Caki2 (cell line): ENCODE measurements at regions not wholly inside any gene's neighbourhood (a gene's known extent, or its start where the extent isn't known, plus 50 kb on each side); places are given as distances from the start of the nearest gene placed in this dataset.

ENCODE experiments used
- DNase-seq: peaks from one replicate; pipeline ENCODE4 v3.0.0-alpha.2; 2015; ENCODE audit warnings: low read depth
- in situ Hi-C: cut with HindIII; loops from 2 replicates; pipeline ENCODE4 v1.10.0; 2016; ENCODE audit warnings: low sequenced_read_pairs, low pct_unique_long_range_greater_than_20kb, mixed read lengths

- in situ Hi-C loops, result no loop called here
- DNase-seq, result no peak
Measured at GRCh38 chr6:25010176-25010575, 74.4 kb upstream of the RIPOR2 start.

DNA sequence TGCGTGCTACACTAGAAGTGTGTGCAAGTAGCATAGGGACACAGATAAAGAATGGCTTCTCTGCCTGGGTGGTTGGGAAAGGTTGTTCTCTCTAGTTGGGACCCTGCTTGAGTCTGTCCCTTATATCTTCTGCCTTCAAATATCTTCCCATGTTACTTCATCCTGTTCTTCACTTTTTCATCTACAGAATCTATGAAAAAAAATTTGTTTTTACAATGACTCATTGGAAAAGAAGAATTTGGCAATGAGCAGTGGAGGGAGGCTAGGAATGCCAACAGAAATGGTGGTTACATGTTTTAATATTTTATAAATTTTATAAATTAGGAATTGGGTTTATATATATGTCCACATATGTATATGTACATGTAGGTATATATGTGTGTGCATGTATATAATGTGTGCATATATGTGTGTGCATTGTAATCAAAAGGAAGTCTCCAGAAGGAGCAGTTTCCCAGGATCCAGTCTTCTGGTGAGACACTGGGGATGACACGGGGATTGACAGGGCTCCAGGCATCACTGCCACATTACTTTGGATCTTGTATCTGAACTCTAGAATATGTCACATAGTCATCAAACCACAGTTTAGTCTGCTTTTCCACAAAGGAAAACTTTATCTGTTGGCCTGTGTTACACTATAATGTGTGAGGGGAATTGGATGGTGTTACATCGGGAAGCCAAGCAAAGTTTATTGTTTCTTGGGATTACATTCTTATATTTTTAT is 75.3 kb upstream of the RIPOR2 start:
- no peak for DNase-seq
- in situ Hi-C loops, result no loop called here

- in situ Hi-C loops, result no loop called here
- no peak for DNase-seq
Measured at GRCh38 chr6:25012657-25013056, 76.9 kb upstream of the RIPOR2 start.

GRCh38 chr6:25013246-25013645 is 77.5 kb upstream of the RIPOR2 start:
- no peak for DNase-seq
- in situ Hi-C loops, result no loop called here

DNA sequence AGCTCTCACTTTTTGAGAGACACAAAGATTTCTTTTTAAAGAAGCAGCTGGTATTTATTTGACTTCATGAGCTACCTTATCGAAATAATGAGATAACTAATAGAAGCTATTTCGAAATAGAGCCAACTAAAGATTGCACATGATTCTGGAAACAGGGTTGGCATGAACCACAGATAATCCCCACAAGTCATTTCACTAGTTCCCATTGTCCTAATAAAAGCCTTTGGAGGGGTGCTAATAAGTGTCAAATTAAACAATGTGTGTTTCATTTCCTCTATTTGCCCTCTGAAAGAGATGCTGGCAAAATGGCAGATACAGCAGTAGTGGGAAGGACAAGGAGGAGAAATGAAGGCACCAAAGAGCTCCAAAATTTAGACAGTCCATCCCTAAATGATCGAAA is 78.6 kb upstream of the RIPOR2 start:
- in situ Hi-C loops, result no loop called here
- DNase-seq, result no peak

- DNase-seq, result peak; percentile 63
- in situ Hi-C loops, result no loop called here
Measured at GRCh38 chr6:25014791-25015560, 79.2 kb upstream of the RIPOR2 start.

DNA sequence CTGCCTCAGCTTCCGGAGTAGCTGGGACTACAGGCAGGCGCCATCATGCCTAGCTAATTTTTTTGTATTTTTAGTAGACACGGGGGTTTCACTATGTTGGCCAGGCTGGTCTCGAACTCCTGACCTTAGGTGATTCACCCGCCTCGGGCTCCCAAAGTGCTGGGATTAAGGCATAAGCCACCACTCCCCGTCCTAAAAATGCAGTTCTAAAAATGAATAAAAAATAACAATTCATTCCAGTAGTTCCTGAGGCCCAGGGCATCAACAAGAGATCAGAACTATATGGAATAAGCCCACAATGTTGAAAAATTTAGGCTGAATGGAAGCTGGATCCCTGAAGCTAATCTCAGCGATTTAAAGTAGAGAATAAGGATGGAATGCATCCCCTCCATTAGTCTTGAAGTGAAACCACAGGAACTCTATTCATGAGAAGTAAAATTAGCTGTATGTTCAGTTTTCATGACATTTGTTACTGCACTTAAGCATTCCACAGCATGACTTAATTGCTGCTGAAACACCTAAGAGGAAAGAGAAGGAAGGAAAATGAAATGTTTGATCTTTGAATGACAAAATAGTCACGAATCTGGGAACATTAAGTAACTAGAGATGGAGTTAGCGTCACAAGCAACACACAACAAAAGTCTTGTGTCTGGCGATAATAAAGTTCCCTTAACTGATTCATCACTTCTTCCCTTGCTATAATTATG is 80.4 kb upstream of the RIPOR2 start:
- in situ Hi-C loops, result no loop called here

GRCh38 chr6:25017486-25017885 is 81.7 kb upstream of the RIPOR2 start:
- DNase-seq, result no peak
- in situ Hi-C loops, result no loop called here

More for the DNA sequence above, 80.4 kb upstream of the RIPOR2 start:
- no peak for DNase-seq

DNA sequence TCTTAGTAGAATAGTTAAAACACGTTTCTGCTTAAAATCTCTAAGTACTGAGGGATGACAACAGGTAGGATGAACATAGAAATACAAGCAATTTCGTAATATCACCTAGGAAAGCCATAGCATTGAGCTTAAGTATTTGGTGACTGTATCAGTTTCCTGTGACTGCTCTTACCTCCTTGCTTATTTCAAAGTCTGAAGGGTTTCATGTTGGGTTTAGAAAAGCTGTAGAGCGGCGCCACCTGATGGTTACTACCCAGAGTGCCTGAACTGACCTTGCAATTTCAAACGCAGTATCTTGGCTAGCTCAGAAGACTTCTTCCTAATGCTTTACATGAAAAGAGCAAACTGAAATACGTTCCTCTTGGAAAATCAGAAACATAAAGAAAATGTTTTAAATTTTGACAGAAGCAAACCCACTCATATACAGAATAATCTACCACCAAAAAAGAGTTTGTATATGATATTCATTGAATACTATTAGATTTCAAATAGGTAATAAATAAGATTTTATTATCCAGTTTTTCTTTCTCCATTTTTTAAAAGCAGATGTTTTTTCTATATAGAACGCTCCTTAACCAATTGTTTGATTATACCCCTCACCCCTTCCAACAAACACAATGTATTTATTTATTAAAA is 82.3 kb upstream of the RIPOR2 start:
- no peak for DNase-seq
- in situ Hi-C loops, result no loop called here

DNA sequence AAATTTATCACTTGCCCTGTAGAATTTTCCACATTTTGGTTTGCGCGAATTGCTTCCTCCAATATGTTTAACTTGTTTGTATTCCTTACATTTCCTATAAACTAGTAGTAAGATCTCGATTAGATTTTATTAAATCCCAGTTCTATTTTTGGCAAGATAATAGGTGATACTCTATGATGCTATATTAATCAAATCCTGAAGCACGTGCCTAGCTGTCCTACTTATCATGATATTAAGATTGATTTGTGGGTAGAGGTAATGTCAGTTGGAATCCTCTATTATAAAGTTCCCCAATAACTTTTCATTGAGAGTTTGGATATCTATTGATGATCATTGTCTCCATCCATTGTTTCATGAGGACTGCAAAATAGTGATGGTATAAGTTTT is 82.8 kb upstream of the RIPOR2 start:
- DNase-seq, result no peak
- in situ Hi-C loops, result no loop called here

DNA sequence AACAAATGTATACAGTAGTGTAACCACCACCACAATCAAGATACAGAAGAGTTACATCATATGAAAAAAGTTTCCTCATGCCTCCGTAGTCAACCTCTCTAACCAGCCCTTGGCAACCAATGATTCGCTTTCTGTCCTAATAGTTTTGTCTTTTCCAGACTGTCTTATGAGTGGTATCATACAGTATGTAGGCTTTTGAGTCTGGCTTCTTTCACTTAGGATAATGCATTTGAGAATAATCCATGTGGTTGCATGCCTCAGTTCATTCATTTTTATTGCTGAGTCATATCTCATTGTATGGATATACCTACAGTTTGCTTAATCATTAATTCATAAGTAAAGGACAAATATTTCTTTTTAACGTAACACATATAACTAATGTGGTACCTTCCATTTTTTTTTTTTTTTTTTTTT is 86.4 kb upstream of the RIPOR2 start:
- in situ Hi-C loops, result no loop called here
- no peak for DNase-seq

- in situ Hi-C loops, result no loop called here
- DNase-seq, result no peak
Measured at GRCh38 chr6:25023781-25024180, 88.0 kb upstream of the RIPOR2 start.

- in situ Hi-C loops, result no loop called here
- DNase-seq, result no peak
Measured at GRCh38 chr6:25024821-25025220, 89.1 kb upstream of the RIPOR2 start.

DNA sequence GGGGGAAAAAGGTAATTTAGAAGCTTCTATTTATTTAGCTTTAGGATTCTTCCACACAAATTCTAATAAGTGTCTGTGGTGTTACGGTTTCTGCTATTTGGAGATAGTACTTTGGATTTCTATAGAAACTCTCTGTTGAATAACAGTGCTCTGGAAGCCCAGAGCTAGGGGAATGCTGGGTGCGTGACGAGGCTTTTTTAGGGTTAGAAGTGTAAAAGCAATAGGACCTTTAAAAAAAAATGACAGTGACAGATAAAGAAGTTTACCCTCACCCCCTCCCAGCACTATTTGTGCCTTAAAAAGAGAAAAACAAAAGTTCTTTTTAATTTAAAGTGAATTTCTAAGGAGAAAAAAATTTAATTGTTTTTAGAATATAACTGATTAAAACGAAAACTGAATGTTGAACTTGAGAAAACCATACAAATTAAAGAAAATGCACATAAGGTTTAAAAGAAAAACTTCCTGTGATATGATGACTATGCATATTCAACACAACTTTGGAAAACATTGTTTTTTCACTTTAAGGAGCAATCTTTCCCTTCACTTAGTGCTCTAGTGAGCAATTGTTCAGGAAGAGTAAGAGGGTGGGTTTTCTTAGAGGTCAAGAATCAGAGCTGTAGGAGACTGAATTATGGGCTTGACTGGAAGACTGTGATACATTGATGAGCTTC is 89.6 kb upstream of the RIPOR2 start:
- DNase-seq, result no peak
- in situ Hi-C loops, result no loop called here

- in situ Hi-C loops, result no loop called here
- no peak for DNase-seq
Measured at GRCh38 chr6:25025919-25026301, 90.2 kb upstream of the RIPOR2 start.

- no peak for DNase-seq
- in situ Hi-C loops, result no loop called here
Measured at GRCh38 chr6:25026723-25027122, 91.0 kb upstream of the RIPOR2 start.

DNA sequence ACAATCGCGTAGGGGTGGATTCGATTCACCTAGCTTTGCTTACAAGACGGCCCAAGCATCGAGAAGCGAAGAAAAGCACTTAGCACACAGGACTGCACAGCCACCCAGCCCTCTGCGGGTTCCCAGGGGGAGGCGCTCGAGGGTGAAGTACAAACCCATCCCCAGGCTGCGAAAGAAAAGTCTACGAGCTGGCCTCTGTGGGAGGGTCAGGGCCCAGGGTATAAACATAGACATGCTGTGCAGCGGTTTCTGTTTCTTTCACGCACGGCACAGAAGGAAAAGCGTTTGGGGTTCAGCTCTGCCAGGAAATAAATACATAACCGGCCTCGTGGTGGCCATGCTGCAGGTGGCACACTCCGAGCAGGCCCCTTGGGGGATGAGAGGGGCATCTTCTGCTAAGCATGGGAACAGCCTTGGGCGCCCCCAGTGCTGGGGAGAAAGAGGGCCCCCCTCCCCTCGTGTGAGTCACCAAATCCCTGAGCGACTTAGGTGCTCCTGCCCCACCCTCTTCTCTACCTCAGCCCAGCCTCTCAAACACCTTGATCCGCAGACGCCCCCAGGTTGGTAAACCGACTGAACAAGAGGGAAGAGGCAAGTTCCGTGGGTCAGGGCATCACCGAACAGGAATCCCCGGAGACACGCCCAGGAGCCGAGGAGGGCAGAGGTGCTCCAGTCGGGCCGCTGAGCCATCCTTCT is 91.6 kb upstream of the RIPOR2 start:
- in situ Hi-C loops, result no loop called here
- DNase-seq, result no peak

- DNase-seq, result no peak
- in situ Hi-C loops, result no loop called here
Measured at GRCh38 chr6:25028328-25028727, 92.6 kb upstream of the RIPOR2 start.
